Common myeloid progenitor, CD34-positive (primary cell): ENCODE measurements at regions not wholly inside any gene's neighbourhood (a gene's known extent, or its start where the extent isn't known, plus 50 kb on each side); places are given as distances from the start of the nearest gene placed in this dataset.

Experiments used
- CTCF ChIA-PET: fragments of 350-600 bp; sonication (Branson Sonifier 250); formaldehyde crosslinking; loops from one replicate; lab custom pipeline; 2021; ENCODE audit warnings: antibody characterized with exemption; lab: Charles Lee
- POLR2A ChIA-PET: fragments of 350-600 bp; sonication (Branson Sonifier 250); formaldehyde crosslinking; loops from one replicate; lab custom pipeline; 2021; ENCODE audit warnings: antibody characterized with exemption; lab: Charles Lee
- DNase-seq, 3 donors: peaks; one replicate each; pipeline versions ENCODE4 v3.0.0 to v3.0.0-alpha.2; 2013
- H3K27ac ChIP-seq, 2 experiments: 1 replicate in 1 of 2; 2 replicates in 1 of 2; pipeline ENCODE4 v1.7.0; 2013; ENCODE audit warnings: inconsistent platforms in 2 of 2, low read length in 2 of 2, mild to moderate bottlenecking in 2 of 2, low read depth in 1 of 2, moderate library complexity in 1 of 2; ENCODE audit not compliant: severe bottlenecking in 2 of 2, insufficient read depth in 1 of 2, poor library complexity in 1 of 2
- H3K27me3 ChIP-seq, 5 experiments: replicated peaks in 2 of 5; 1 replicate in 3 of 5; 2 replicates in 2 of 5; pipeline versions ENCODE4 v1.6.1 to v1.7.0; 2013; ENCODE audit warnings: low read length in 4 of 5, mild to moderate bottlenecking in 2 of 5, moderate library complexity in 2 of 5, inconsistent platforms in 1 of 5; ENCODE audit not compliant: insufficient read depth in 5 of 5, control insufficient read depth in 4 of 5
- H3K36me3 ChIP-seq, 4 experiments: 1 replicate in 2 of 4; 2 replicates in 2 of 4; pipeline versions ENCODE4 v1.6.1 to v1.7.0; 2013; ENCODE audit warnings: low read length in 3 of 4, control low read depth in 1 of 4, mild to moderate bottlenecking in 1 of 4; ENCODE audit not compliant: control insufficient read depth in 4 of 4, insufficient read depth in 4 of 4
- H3K4me1 ChIP-seq, 4 experiments: 1 replicate in 3 of 4; 2 replicates in 1 of 4; pipeline versions ENCODE4 v1.6.1 to v1.7.1; 2013; ENCODE audit warnings: low read length in 3 of 4, mild to moderate bottlenecking in 3 of 4, control low read depth in 1 of 4, inconsistent platforms in 1 of 4, moderate library complexity in 1 of 4; ENCODE audit not compliant: control insufficient read depth in 4 of 4, insufficient read depth in 4 of 4; ENCODE audit errors: control extremely low read depth in 1 of 4
- H3K4me3 ChIP-seq, 7 experiments: 1 replicate in 4 of 7; 2 replicates in 3 of 7; pipeline versions ENCODE4 v1.5.1 to v1.7.0; 2013; ENCODE audit warnings: mild to moderate bottlenecking in 7 of 7, low read length in 6 of 7, moderate library complexity in 6 of 7, inconsistent platforms in 2 of 7, low read depth in 2 of 7, control low read depth in 1 of 7; ENCODE audit not compliant: insufficient read depth in 4 of 7, control insufficient read depth in 1 of 7; ENCODE audit errors: extremely low read depth in 1 of 7
- H3K9me3 ChIP-seq, 5 experiments: 1 replicate in 4 of 5; 2 replicates in 1 of 5; pipeline versions ENCODE4 v1.6.1 to v1.7.1; 2013; ENCODE audit warnings: low read length in 4 of 5, mild to moderate bottlenecking in 2 of 5, inconsistent platforms in 1 of 5, low read depth in 1 of 5, moderate library complexity in 1 of 5; ENCODE audit not compliant: control insufficient read depth in 4 of 5, insufficient read depth in 2 of 5; ENCODE audit errors: control extremely low read depth in 1 of 5
- WGBS: methylation state at CpG from one replicate; pipeline ENCODE4 v1.1.5; 2013; ENCODE audit not compliant: insufficient coverage; 5-methylcytosine and 5-hydroxymethylcytosine counted together

- 100% methylated on average over 1 of the region's 1 CpG for WGBS
- DNase-seq = no peak
- H3K27ac ChIP-seq = no peak overlapping the region
- POLR2A ChIA-PET = no interaction called here
- no peaks in the 10 kb centered on the region for H3K9me3 ChIP-seq
- CTCF ChIA-PET = no interaction called here
- no peaks in the 10 kb centered on the region for H3K27me3 ChIP-seq
- no peaks in the 10 kb centered on the region for H3K4me1 ChIP-seq
- H3K4me3 ChIP-seq = no peak overlapping the region
- no peaks in the 10 kb centered on the region for H3K36me3 ChIP-seq
Measured at GRCh38 chr9:119086590-119086989, 282.6 kb downstream of the BRINP1 start.

GRCh38 chr9:119088002-119088547 lies 281.2 kb downstream of the BRINP1 start:
- ChIA-PET CTCF (interaction anchor here (0.9 kb wide), 1 partner anchor 30 kb away, joined by 3 read pairs; no protein-coding TSS in a partner anchor), POLR2A (no interaction called here)
- no peaks in the 10 kb centered on the region for H3K4me1 ChIP-seq
- no peak overlapping the region for H3K27ac ChIP-seq
- no peak overlapping the region for H3K4me3 ChIP-seq
- H3K36me3 ChIP-seq = no peaks in the 10 kb centered on the region
- DNase-seq = no peak
- H3K9me3 ChIP-seq = no peaks in the 10 kb centered on the region
- H3K27me3 ChIP-seq = no peaks in the 10 kb centered on the region
- 93% methylated on average over 5 of the region's 5 CpGs for WGBS

DNA sequence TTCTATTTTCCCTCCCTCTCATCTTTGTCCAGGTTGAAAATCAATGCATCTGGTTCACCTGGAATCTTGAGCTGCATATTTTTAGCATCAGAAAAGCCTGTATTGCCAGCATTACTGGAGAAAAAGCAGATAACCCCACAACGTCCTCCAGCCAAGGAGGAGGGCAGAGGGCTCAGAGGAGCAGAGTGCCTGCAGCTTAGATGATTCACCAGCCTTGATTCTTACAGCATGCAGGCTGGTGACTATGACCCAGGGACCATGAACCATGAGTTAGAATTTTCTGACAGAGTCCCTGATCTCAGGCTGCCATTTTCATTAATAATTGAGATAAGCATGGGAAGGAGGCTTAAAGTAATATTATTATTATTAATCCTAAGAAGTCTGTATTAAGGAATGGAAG lies 278.2 kb downstream of the BRINP1 start:
- H3K27ac ChIP-seq = no peak overlapping the region
- H3K9me3 ChIP-seq = no peaks in the 10 kb centered on the region
- no peaks in the 10 kb centered on the region for H3K36me3 ChIP-seq
- H3K4me1 ChIP-seq = no peaks in the 10 kb centered on the region
- WGBS = 60% methylated on average over 1 of the region's 1 CpG
- POLR2A ChIA-PET = no interaction called here
- H3K27me3 ChIP-seq = no peaks in the 10 kb centered on the region
- CTCF ChIA-PET = no interaction called here
- no peak overlapping the region for H3K4me3 ChIP-seq
- no peak for DNase-seq

GRCh38 chr9:119092125-119092524 lies 277.1 kb downstream of the BRINP1 start:
- H3K4me3 ChIP-seq = no peak overlapping the region
- no peaks in the 10 kb centered on the region for H3K9me3 ChIP-seq
- no peaks in the 10 kb centered on the region for H3K36me3 ChIP-seq
- H3K4me1 ChIP-seq = no peaks in the 10 kb centered on the region
- DNase-seq = no peak
- WGBS = 90% methylated on average over 2 of the region's 5 CpGs
- no peaks in the 10 kb centered on the region for H3K27me3 ChIP-seq
- no peak overlapping the region for H3K27ac ChIP-seq
- POLR2A ChIA-PET = no interaction called here
- CTCF ChIA-PET = interaction anchor here (1.3 kb wide), 1 partner anchor 9 kb away, joined by 3 read pairs; no protein-coding TSS in a partner anchor

GRCh38 chr9:119094086-119094485 lies 275.1 kb downstream of the BRINP1 start:
- no peak overlapping the region for H3K27ac ChIP-seq
- ChIA-PET CTCF (interaction anchor here (0.6 kb wide), 1 partner anchor 10 kb away, joined by 3 read pairs; no protein-coding TSS in a partner anchor), POLR2A (no interaction called here)
- H3K36me3 ChIP-seq = no peaks in the 10 kb centered on the region
- H3K4me3 ChIP-seq = no peak overlapping the region
- H3K4me1 ChIP-seq = no peaks in the 10 kb centered on the region
- DNase-seq = no peak
- H3K9me3 ChIP-seq = no peaks in the 10 kb centered on the region
- H3K27me3 ChIP-seq = no peaks in the 10 kb centered on the region

DNA sequence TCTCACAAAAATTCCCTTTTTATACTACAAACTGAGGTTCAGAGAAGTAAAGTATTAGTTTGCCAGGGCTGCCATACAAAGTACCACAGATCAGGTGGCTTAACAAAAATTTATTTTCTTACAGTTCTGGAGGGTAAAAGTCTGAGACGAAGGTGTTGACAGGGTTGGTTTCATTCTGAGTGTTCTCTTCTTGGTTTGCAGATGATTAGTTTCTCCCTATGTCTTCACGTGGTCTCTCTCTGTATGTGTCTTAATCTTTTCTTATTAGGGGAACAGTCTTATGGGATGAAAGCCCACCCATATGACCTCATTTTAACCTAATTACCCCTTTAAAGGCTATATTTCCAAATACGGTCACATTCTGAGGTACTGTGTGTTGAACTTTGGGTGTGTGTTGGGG lies 274.2 kb downstream of the BRINP1 start:
- H3K36me3 ChIP-seq = no peaks in the 10 kb centered on the region
- no peaks in the 10 kb centered on the region for H3K4me1 ChIP-seq
- CTCF ChIA-PET = no interaction called here
- no peaks in the 10 kb centered on the region for H3K9me3 ChIP-seq
- POLR2A ChIA-PET = no interaction called here
- no peak overlapping the region for H3K27ac ChIP-seq
- H3K27me3 ChIP-seq = no peaks in the 10 kb centered on the region
- WGBS = no CpG with 5 or more reads among the region's 3 CpGs
- no peak overlapping the region for H3K4me3 ChIP-seq
- no peak for DNase-seq

GRCh38 chr9:119101048-119101447 lies 268.2 kb downstream of the BRINP1 start:
- H3K4me1 ChIP-seq = no peaks in the 10 kb centered on the region
- H3K9me3 ChIP-seq = no peaks in the 10 kb centered on the region
- no peak overlapping the region for H3K27ac ChIP-seq
- POLR2A ChIA-PET = no interaction called here
- WGBS = 83% methylated on average over 3 of the region's 4 CpGs
- no peak for DNase-seq
- H3K36me3 ChIP-seq = no peaks in the 10 kb centered on the region
- no peak overlapping the region for H3K4me3 ChIP-seq
- H3K27me3 ChIP-seq = no peaks in the 10 kb centered on the region
- CTCF ChIA-PET = no interaction called here
